NCI-H510A treated with DMSO at 0.1 percent for 48 hours (cell line): ENCODE measurements at regions not wholly inside any gene's neighbourhood (a gene's known extent, or its start where the extent isn't known, plus 50 kb on each side); places are given as distances from the start of the nearest gene placed in this dataset.

ENCODE experiments used
- DNase-seq: peaks from one replicate; lab custom pipeline; 2025; lab: John Stamatoyannopoulos, UW

DNA sequence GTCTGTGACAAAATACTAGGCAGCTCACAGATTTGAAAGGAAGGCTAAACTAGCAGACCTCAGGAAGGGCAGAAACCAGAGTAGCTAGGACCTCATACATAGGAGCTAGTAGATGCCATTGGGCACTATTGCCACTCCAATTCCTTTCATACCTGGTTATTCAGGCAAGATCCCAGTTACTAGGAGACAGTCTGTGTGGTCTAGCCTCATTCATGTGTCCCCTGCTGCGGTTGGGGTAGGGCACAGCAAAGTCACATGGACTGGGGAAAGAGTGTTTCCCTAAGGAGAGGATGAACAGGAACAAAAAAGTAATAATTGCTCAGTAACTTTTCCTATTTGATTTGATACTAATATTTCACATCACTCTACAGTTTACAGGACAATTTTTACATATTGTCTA lies 204.6 kb upstream of the HEY2 start:
- no peak for DNase-seq

DNA sequence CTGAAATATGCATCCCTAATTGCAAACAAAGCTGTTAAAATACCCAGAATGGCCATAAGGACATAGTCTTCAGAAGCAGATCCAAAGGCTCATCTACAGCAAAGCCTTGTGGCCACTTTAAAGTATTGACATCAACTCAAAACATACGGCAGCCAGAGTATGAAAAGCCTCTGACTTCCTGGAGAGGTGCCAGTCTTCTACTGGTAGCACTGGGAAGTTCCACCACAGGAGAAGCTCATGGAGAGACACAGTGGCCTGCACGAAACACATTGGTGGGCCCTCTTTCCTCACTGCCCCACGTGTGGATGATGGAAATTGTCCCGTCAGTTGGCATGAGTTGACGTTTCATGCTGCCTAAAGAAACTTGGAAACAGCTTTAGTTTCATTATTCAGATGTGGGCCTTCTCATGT lies 202.6 kb upstream of the HEY2 start:
- DNase-seq = peak; percentile 4

DNA sequence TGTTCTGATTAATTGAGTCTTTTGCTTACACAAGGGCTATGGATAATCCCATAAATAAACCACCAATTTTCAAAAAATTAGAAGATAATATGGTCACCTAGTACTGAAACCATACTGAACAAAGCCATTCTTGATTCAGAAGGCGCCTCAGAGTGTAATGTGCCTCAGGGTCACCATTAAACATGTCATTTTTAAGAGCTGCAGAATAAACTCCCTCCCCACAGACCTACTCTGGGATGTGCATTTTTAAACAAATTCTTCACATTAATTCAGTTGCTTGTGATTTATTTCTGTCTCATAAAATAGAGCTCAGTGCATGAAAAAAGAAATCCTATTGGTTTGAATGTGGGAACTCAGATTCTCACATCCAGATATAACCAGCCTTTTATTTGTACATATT lies 202.1 kb upstream of the HEY2 start:
- DNase-seq = no peak

DNA sequence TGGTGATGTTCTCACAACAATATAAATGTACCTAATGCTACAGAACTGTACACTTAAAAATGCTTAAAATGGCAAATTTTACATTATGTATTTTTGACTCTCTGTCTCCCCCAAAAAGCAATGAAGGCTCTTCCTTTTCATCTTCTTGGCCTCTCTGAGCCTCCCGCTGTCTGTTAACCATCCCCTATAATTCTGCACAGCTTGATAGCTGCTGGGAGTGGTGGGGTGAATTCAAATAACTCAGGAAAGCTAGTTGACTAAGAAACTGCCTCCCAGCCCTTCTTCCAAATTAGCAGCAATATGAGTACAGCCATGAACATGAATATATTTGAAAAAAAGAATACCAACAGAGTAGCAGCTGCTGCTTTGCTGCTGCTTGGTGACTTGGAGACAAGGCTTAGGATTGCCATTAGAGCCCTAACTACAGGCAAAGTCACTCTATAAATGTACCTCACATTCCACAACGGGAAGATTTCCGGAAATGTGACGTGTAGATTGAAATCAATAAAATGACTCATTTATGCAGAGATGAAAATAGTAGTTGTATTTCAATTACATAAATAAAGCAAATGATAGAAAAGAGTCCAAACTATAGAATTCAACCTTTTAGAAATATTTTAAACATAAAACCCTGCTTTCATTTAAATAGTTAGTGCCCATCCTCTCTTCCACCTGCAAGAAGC lies 200.1 kb upstream of the HEY2 start:
- DNase-seq = no peak

DNA sequence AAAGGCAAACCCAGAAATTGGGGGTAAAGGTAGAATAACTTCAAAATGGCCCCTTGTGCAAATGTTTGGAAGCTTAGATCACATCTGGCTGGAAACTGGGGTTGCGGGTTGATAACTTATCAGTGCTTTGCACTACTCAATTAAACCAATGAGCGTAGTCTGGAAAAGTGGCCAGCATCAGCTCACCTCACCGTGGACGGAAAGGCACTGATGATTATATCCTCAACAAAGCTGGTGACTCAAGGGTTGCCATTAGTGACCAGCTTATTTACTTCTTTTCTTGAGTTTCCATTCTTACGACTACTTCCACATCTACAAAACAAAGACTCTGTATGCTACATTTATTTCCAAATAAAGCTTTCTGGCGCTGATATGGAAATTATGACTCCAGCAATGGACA lies 198.5 kb upstream of the HEY2 start:
- DNase-seq = no peak

DNA sequence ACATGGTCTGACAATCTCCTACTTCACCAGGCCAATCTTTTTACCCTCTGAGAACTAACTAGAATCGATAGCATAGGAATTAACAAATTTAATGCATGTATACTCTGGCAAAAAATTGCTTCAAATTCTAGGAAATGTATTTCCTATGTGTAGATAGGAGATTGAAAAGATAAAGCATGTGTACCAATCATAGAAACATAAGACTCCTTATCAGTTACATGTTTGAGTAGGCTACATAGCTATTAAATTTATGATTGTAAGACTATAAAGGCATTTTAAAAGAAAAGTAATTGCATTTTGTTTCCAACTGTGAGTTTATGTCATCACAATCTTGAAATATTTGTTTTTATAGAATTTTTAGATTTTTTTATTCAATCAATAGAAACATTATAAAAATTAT lies 196.6 kb upstream of the HEY2 start:
- no peak for DNase-seq

DNA sequence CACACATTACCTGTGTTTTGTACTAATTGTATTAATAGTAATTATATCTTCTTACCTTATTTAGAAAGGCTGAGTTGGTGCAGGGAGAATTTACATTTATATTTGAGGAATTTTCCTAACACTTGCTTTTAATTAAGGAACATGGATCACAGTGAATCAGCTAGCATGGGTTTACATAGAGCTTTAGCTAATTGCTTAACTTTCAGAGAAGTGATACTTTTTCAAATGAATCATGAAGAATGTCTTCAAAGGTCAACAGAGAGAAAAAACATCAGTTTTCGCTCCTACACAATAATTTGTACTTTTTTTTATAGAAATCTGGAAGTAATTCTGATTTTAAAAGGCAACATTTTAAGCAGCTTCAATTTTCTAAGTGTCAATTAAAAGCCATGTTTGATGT lies 195.0 kb upstream of the HEY2 start:
- DNase-seq = no peak

DNA sequence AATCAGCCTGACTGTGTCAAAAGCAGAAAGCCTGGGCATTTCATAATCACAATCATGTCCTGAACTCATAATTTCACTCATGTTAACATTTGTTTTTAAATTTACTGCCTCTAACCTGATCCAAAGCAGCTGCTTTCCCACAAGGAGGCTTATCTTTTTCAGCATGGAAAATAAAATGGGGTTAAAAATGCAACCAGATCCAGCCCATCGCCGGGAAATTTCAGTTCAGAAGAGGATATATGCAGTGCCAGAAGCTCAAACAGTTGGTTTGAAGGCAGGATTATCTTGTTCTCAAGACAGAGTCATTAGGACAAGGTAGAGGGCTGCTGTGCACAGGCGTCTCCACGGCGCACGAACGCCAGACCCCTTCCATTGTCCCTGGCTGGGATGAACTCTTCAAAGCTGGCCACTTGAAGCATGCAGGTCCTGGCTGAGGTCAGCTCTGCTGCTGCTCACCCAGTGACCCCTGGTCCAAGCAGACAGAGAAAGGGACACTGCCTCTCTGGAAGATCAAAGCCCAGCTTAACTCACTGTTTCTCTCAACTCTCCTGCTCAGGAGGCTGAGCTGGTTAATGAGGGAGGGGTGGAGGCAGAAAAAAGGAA lies 191.1 kb upstream of the HEY2 start:
- DNase-seq = no peak

DNA sequence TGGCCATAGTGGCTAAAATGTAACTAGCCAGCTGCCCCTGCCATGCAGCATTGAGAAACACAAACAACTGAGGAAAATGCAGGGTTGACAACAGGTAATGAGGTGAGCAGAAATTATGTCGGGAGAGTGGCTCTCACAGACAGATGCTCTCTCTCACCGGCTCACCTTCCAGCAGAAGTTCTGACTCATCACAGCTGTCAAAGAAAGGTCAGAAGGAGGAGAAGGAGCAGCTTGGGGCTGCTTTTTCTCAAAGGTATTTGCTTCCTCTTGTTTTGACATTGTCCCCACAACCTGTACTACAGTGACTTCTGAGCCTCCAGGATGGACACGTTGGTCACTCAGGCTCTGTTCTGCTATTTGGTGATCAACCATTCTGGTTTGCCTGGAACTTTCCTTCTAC lies 190.5 kb upstream of the HEY2 start:
- no peak for DNase-seq

DNA sequence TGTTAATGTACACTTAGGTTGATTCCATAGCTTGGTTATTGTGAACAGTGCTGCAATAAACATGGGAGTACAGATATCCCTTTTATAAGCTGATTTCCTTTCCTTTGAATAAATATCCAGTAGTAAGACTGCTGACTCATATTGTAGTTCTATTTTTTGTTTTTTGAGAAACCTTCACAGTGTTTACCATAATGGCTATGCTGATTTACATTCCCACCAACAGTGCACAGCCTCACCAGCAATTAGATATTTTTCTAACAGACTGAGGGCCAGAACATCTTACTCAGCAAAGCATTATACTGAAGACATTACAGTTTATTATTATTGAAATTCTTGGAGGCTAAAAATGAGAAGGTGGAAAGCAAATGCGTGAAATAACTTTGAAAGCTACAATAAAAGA lies 187.3 kb upstream of the HEY2 start:
- no peak for DNase-seq

DNA sequence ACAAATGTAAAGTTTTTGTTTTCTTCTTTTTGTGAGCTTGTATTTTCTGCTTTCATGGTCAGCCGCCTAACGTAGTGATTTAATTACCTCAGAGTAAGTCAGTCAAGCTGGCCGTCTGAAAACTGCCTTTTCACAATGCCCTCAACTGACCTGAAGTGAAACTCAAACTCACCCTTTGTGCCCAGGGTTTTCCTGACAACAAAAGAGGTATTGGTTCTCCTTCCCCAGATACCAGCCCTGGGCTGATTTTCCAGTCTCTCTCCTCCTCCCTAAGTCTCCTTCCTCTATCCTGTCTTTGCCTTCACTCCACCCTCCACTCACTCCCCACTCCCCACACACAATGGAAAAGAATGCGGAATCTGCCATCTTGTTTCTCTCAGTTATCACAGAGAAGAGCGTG lies 184.5 kb upstream of the HEY2 start:
- DNase-seq = no peak

DNA sequence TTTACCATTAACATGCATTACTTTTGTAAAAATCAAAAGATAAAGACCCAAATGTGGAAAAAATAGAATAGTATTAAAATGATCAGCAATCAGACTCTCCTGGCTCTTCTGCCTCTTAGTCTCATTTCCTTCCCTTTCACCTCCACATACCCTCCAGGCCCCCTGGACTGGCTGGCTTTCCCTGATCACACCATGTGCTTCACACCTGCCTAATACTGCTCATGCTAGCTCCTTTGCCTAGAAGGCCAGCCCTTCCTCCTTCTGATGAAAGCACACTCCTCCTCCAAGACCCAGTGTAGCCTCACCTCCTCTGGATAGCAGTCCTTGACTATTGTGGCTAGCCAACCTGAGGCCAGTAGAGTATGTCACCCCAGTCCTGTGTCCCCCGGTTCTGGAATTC lies 182.0 kb upstream of the HEY2 start:
- no peak for DNase-seq

DNA sequence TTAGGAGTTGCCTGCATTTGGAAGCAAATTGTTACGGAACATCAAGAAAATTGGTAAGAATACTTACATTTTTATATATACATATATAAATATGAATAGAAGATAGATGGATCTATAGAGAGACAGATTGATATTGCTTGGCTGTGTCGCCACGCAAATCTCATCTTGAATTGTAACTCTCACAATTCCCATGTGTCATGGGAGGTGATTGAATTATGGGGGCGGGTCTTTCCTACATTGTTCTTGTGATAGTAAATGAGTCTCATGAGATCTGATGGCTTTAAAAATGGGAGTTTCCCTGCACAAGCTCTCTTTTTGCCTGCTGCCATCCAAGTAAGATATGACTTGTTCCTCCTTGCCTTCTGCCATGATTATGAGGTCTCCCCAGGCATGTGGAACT lies 180.8 kb upstream of the HEY2 start:
- DNase-seq = no peak

DNA sequence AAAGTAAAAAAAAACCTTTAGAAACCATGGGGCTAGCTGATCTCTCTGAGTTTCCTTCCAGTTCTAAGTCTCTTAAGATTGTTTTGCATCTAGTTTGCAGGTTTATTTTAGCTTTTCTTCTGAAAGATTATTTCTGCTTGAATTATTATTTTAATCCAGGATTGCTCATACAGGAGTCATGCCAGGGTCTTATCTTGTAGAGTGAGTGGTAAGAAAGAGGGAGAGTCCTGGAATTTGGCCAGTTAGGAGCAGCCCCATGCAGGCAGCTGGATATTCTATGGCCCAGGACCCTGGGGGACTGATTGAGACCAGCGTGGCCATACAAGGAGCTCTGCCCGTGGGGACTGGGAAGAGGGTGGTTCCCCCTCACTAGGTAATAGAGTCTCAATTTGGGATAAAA lies 178.9 kb upstream of the HEY2 start:
- DNase-seq = no peak

DNA sequence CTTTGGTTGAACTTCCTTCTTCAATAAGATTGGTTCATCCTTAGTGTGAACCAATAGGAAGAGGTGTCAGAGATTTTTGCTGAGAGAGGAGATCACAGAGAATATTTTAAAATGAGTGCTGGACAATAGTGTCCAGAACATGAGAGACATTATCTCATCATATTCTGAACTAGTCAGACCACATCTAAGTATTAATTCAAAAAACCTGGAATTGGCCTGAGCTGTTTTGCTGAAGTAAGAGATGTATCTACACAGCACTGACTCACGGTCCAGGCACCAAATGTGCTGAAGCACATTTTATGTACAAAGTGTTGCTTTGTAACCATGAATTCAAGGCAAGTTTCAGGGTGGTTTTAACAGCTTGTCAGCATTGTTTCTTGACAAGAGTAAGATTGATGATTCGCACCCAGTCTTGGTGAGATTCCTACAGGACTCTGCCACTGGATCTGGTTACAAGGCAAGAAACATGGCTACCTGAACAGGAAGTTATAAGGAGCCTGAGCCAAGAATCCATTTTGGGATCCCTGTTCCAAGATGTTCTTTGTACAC lies 178.2 kb upstream of the HEY2 start:
- no peak for DNase-seq

DNA sequence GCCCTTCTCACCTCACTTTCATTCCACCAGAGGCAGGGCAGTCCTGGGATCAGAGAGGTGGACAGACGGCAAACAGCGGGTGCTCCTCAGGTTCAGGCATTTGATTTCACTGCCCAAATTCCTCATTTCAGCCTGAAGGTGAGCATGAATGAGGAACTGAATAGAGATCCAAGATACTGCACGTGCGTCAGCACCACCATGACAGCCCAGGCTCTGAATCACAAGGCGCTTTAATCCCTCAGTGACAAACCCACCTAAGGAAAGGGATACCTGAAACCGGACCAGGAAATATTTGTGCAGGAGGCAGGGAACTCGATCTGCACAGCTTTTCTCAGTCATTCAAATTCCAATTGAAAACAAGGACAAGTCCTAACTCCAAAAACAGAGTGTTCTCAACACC lies 174.8 kb upstream of the HEY2 start:
- DNase-seq = no peak

DNA sequence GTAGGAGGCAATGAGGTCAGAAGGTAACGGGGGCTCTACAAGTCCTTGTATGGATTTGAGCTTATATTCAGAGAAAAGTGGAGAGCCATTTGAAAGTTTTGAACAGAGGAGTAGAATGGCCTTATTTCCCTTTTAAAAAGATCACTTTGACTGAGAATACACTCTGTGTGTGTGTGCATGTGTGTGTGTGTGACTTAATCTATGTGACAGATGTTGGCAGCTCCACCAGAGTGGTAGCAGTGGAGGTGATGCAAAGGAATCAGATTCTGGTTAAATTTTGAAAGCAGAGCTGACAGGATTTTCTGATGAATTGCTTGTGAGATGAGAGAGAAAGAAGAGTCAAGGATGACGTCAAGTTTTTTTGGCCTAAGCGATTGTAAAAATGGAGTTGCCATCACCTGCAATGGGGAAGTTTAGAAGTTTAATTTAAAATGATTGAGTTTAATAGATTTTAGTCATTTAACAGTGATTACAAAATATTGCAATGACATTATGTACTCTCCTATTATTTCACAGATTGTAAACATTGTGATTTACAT lies 172.2 kb upstream of the HEY2 start:
- no peak for DNase-seq

DNA sequence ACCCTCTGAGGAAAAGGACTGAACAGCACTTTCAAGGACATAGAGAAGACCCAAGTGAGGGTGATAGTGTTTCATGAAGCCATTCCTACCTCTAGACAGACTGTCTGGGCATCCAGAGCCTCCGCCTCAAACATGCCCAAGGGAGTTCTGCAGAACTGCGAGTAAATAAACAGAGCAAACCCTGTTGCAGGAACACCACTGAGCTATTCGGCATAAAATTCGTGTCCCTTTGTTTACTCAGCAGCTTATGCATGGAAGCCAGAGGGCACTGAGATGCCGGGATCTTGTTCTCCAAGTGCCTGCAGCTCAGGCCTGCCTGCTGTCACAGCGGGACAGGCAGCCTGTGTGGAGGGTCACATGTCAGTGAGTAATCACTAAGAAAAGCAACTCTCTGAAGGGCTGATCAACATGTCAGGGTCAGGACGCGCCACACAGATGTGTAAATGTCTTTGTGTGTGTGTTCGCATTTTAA lies 164.9 kb upstream of the HEY2 start:
- peak; percentile 46 for DNase-seq

DNA sequence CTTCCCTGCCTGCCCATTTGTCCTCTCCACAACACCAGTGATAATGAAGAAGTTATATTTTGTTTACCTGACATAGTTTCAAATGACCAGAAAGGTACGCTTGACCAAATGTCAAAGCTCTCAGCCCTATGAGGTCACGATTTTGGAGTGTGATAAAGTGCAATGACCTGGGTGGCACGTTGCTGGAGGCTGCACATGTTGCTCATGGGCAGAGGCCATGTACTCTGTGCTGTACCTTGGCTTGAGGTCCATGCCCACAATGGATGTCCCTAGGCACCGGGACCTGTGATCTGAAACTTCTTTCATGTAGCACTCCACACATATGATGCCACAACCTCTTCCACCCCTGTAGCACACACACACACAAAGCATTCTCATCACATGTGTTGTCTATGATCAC lies 164.0 kb upstream of the HEY2 start:
- DNase-seq = no peak

DNA sequence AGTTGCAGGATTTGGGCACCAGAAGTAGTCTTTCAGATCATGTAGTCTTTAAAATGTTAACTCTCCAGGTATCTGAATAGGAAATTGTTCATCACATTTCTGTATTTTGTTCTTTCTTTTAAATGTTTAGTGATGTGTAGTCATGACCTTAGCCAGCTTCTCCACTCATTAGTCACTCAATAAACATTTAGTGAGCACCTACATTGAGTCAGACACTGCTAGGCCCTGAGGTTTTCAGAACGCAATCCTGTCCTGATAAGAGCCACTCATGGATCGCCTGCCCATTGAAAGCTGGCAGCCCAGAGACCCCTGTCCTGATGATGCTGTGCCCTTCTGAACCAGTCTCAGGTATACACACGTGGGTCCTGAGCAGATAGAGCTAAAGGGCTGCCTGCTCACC lies 163.4 kb upstream of the HEY2 start:
- DNase-seq = no peak

DNA sequence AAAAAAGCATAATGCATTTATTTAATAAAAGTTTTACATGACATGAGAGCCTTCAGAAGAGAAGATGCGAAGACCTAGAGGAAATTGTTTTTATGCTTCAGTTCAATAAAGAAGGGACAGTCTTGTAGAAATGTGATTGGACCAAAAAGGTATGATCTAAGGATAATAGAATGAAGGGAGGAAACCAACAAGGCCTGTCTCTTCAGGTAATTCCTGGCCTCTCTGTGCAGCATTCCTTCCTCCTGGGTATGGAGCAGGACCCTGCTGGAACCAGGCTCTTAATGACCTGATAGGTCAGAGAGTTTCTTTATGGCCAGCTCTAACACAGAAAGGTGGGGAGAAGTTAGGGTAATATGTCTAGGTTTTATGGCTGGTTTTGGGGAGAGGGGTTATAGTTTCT lies 162.8 kb upstream of the HEY2 start:
- DNase-seq = no peak

DNA sequence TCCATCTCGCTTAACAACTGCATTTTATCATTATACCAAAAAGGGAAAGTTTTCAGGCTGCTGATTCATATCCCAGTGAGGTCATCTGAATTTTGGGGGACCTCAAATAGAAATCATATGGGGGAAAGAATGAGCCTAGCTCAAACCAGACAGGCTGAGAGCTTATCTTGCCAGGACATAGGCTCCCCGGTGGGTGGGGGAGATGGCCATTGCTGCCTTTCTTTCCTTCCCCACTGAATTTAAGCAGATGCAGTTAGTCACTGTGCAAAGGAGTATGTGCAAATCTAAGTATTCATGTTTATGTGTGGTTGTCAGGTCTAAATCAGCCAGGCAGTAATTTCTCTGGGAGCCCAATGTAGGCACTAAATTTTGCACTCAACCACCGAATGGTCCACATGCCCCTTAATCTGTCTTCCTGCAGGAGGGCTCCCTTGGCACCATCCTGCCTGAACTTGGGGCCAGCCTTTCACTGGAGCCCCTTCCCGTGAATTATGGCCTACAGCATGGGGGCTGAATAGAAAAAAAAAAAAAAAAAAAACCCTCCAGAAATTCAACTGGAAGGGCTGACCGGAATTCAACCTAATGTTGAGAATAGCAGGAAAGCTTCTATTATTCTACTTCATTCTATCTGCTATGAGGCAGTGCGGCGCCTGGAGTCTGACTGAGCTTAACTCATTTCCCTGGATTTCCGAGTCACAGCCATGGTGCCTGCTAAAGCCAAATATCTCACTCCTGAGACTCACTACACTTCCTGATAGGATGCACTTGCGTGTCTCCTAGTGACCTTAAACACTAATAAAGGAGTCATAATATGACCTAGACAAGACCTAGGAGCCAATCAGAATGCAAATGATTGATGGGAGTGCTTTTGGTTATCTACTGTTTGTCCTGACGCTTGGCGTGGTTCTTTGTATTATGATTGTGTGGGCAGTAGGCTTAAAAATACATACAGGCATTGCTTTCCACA lies 161.5 kb upstream of the HEY2 start:
- no peak for DNase-seq
